PC-3 (cell line): ENCODE measurements at regions not wholly inside any gene's neighbourhood (a gene's known extent, or its start where the extent isn't known, plus 50 kb on each side); places are given as distances from the start of the nearest gene placed in this dataset.

Experiments used
- ATAC-seq: fragments of 200-7000 bp; cut with Tn5 transposase; 2 replicates; pipeline ENCODE4 v1.9.1; 2020; ENCODE audit warnings: mild to moderate bottlenecking, moderate library complexity
- BruUV-seq: library from RNA; stranded (reverse); fragments of 400-500 nt; replicated peaks from 2 replicates; lab custom pipeline; 2021; lab: Mats Ljungman, UMichigan
- CTCF ChIA-PET: fragments of 300-600 bp; sonication (Branson Sonifier 250); formaldehyde crosslinking; loops from one replicate; lab custom pipeline; 2022; ENCODE audit warnings: antibody characterized with exemption; lab: Charles Lee
- POLR2A ChIA-PET: fragments of 300-600 bp; sonication (Branson Sonifier 250); formaldehyde crosslinking; loops from one replicate; lab custom pipeline; 2022; ENCODE audit warnings: antibody characterized with exemption; ENCODE audit not compliant: unreplicated experiment; lab: Charles Lee
- DNase-seq: peaks from one replicate; pipeline ENCODE4 v3.0.0-alpha.2; 2015
- H2AFZ ChIP-seq: fragments of 300-600 bp; sonication (generic); 2 replicates; pipeline ENCODE4 v1.6.0; 2016; ENCODE audit warnings: antibody characterized with exemption, low read length
- H3F3A ChIP-seq: fragments of 300-600 bp; sonication (generic); one replicate; pipeline ENCODE4 v1.6.0; 2017; ENCODE audit warnings: antibody characterized with exemption, low read length, control low read depth, mild to moderate bottlenecking; ENCODE audit not compliant: unreplicated experiment
- H3K27ac ChIP-seq: fragments of 300-600 bp; sonication (generic); 2 replicates; pipeline ENCODE4 v1.5.1; 2016; ENCODE audit warnings: mild to moderate bottlenecking, low read length
- H3K27me3 ChIP-seq: fragments of 300-600 bp; sonication (generic); 2 replicates; pipeline ENCODE4 v1.6.1; 2016; ENCODE audit warnings: low read length, mixed read lengths
- H3K36me3 ChIP-seq: fragments of 300-600 bp; sonication (generic); 2 replicates; pipeline ENCODE4 v1.6.1; 2016; ENCODE audit warnings: low read depth, mixed run types, low read length, mixed read lengths
- H3K4me1 ChIP-seq: fragments of 300-600 bp; sonication (generic); 2 replicates; pipeline ENCODE4 v1.5.1; 2016; ENCODE audit warnings: low read length; ENCODE audit not compliant: insufficient read depth
- H3K4me2 ChIP-seq: fragments of 300-600 bp; sonication (generic); 2 replicates; pipeline ENCODE4 v1.6.0; 2016; ENCODE audit warnings: low read length
- H3K4me3 ChIP-seq: fragments of 300-600 bp; sonication (generic); 2 replicates; pipeline ENCODE4 v1.5.1; 2016; ENCODE audit warnings: mild to moderate bottlenecking, low read length, mixed read lengths
- H3K79me2 ChIP-seq: fragments of 300-600 bp; sonication (generic); 2 replicates; pipeline ENCODE4 v1.6.1; 2017; ENCODE audit warnings: low read length, mixed read lengths
- H3K9ac ChIP-seq: fragments of 300-600 bp; sonication (generic); 2 replicates; pipeline ENCODE4 v1.6.0; 2016; ENCODE audit warnings: mild to moderate bottlenecking, low read length
- H3K9me2 ChIP-seq: fragments of 300-600 bp; sonication (generic); replicated peaks from 2 replicates; pipeline ENCODE4 v1.6.1; 2016; ENCODE audit warnings: mixed run types, low read length, mixed read lengths
- H3K9me3 ChIP-seq: fragments of 300-600 bp; sonication (generic); 2 replicates; pipeline ENCODE4 v1.6.1; 2016; ENCODE audit warnings: low read length, mixed read lengths
- H4K20me1 ChIP-seq: fragments of 300-600 bp; sonication (generic); 2 replicates; pipeline ENCODE4 v1.6.1; 2016; ENCODE audit warnings: low read length, mixed read lengths
- EZH2 ChIP-seq: fragments of 300-600 bp; sonication (generic); IDR thresholded peaks from one replicate; pipeline ENCODE4 v1.6.1; 2017; ENCODE audit warnings: antibody characterized with exemption, mild to moderate bottlenecking, low read length; ENCODE audit not compliant: unreplicated experiment
- EZH2phosphoT487 ChIP-seq: fragments of 300-600 bp; sonication (generic); IDR thresholded peaks from 2 replicates; pipeline ENCODE4 v1.6.1; 2018; ENCODE audit warnings: mild to moderate bottlenecking, antibody characterized with exemption, low read length, borderline replicate concordance
- intact Hi-C: fragments of 100-400 bp; cut with micrococcal nuclease; formaldehyde crosslinking; loops from 2 replicates; pipeline ENCODE4 v1.9.0; 2023
- TF ChIP-seq, protein P1 (sequence below): fragments of 300-600 bp; sonication (generic); conservative IDR thresholded peaks from 2 replicates; pipeline ENCODE4 v1.5.1; 2017; ENCODE audit warnings: antibody characterized with exemption, low read depth, mild to moderate bottlenecking, low read length

DNA sequence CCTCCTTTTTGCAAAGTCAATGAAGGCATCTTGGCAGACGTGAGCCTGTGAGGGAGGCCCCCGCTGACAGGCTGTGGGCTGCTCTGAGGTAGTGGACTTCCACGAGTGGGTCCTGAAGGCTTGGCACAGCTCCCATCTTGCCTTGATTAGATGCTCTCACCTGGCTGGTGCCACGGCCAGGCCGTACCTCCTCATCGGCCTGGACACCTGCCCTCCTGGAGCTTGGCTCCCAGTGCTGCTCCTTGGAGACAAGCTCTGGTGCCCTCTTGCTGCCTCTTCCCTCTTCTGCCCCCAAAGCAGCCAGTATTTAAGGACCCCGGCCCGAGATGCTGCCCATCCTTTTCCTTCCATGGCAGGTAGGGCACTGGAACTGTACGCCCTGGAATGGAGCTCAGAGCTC lies 93.5 kb downstream of the ERMARD start:
- POLR2A ChIA-PET: no interaction called here
- H3K27me3 ChIP-seq: peaks cover 34% of the 10 kb centered on the region
- H2AFZ ChIP-seq: no peak overlapping the region
- ATAC-seq: no peak
- no peak overlapping the region for H3K4me2 ChIP-seq
- H3K27ac ChIP-seq: no peak overlapping the region
- H3F3A ChIP-seq: no peaks in the 10 kb centered on the region
- H3K9me2 ChIP-seq: no peaks in the 10 kb centered on the region
- H3K4me3 ChIP-seq: no peak overlapping the region
- intact Hi-C loops: no loop called here
- no peaks in the 10 kb centered on the region for H3K36me3 ChIP-seq
- no peaks in the 10 kb centered on the region for H3K79me2 ChIP-seq
- BruUV-seq: no TSS peak
- H3K4me1 ChIP-seq: no peaks in the 10 kb centered on the region
- H3K9ac ChIP-seq: no peak overlapping the region
- CTCF ChIA-PET: no interaction called here
- TF ChIP-seq EZH2phosphoT487 (no peak), EZH2 (no peak)
- TF ChIP-seq, protein P1, sequence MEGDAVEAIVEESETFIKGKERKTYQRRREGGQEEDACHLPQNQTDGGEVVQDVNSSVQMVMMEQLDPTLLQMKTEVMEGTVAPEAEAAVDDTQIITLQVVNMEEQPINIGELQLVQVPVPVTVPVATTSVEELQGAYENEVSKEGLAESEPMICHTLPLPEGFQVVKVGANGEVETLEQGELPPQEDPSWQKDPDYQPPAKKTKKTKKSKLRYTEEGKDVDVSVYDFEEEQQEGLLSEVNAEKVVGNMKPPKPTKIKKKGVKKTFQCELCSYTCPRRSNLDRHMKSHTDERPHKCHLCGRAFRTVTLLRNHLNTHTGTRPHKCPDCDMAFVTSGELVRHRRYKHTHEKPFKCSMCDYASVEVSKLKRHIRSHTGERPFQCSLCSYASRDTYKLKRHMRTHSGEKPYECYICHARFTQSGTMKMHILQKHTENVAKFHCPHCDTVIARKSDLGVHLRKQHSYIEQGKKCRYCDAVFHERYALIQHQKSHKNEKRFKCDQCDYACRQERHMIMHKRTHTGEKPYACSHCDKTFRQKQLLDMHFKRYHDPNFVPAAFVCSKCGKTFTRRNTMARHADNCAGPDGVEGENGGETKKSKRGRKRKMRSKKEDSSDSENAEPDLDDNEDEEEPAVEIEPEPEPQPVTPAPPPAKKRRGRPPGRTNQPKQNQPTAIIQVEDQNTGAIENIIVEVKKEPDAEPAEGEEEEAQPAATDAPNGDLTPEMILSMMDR: no peak
- no peaks in the 10 kb centered on the region for H4K20me1 ChIP-seq
- no peak for DNase-seq
- H3K9me3 ChIP-seq: no peaks in the 10 kb centered on the region

GRCh38 chr6:169843991-169844390 lies 92.6 kb downstream of the ERMARD start:
- no peaks in the 10 kb centered on the region for H3F3A ChIP-seq
- BruUV-seq: no TSS peak
- ChIA-PET CTCF (no interaction called here), POLR2A (no interaction called here)
- no peaks in the 10 kb centered on the region for H3K9me3 ChIP-seq
- H3K4me3 ChIP-seq: no peak overlapping the region
- no peaks in the 10 kb centered on the region for H3K4me1 ChIP-seq
- H3K27me3 ChIP-seq: peaks cover 34% of the 10 kb centered on the region
- no peaks in the 10 kb centered on the region for H3K9me2 ChIP-seq
- no peaks in the 10 kb centered on the region for H3K79me2 ChIP-seq
- H3K4me2 ChIP-seq: no peak overlapping the region
- intact Hi-C loops: no loop called here
- ATAC-seq: no peak
- H3K9ac ChIP-seq: no peak overlapping the region
- TF ChIP-seq, protein P1: no peak
- no peak for TF ChIP-seq EZH2phosphoT487
- no peaks in the 10 kb centered on the region for H4K20me1 ChIP-seq
- no peak overlapping the region for H2AFZ ChIP-seq
- H3K27ac ChIP-seq: no peak overlapping the region
- no peak for DNase-seq
- no peaks in the 10 kb centered on the region for H3K36me3 ChIP-seq

- Histone ChIP-seq H3K9ac (no peak overlapping the region), H3K27me3 (peaks cover 34% of the 10 kb centered on the region), H3K4me3 (no peak overlapping the region), H3K4me1 (no peaks in the 10 kb centered on the region), H3K36me3 (no peaks in the 10 kb centered on the region), H3F3A (no peaks in the 10 kb centered on the region), H3K9me3 (no peaks in the 10 kb centered on the region), H4K20me1 (no peaks in the 10 kb centered on the region), H2AFZ (no peak overlapping the region), H3K79me2 (no peaks in the 10 kb centered on the region), H3K9me2 (no peaks in the 10 kb centered on the region), H3K27ac (no peak overlapping the region), H3K4me2 (no peak overlapping the region)
- POLR2A ChIA-PET: no interaction called here
- ATAC-seq (no peak), DNase-seq (no peak)
- intact Hi-C loops: no loop called here
- CTCF ChIA-PET: no interaction called here
- TF ChIP-seq EZH2phosphoT487 (no peak), EZH2 (no peak)
- TF ChIP-seq, protein P1: no peak
- BruUV-seq: no TSS peak
Measured at GRCh38 chr6:169843110-169843509, 91.7 kb downstream of the ERMARD start.
